HepG2 (cell line): ENCODE measurements at regions not wholly inside any gene's neighbourhood (a gene's known extent, or its start where the extent isn't known, plus 50 kb on each side); places are given as distances from the start of the nearest gene placed in this dataset.

Source experiments
- ATAC-seq: fragments of 200-7000 bp; cut with Tn5 transposase; 3 replicates; pipeline ENCODE4 v1.9.1; 2020; ENCODE audit warnings: mild to moderate bottlenecking, moderate library complexity
- BruUV-seq: library from RNA; stranded (reverse); fragments of 400-500 nt; replicated peaks from 2 replicates; lab custom pipeline; 2021; lab: Mats Ljungman, UMichigan
- CTCF ChIA-PET: fragments of 300-600 bp; formaldehyde crosslinking; extraction: SDS; loops from one replicate; lab custom pipeline; 2021; ENCODE audit warnings: low total read pairs, inconsistent platforms, low intra/inter-chr PET ratio; lab: Yijun Ruan, JAX
- POLR2A ChIA-PET: fragments of 350-600 bp; sonication (Branson Sonifier 250); formaldehyde crosslinking; loops from one replicate; lab custom pipeline; 2020; ENCODE audit warnings: antibody characterized with exemption, inconsistent platforms; lab: Yijun Ruan, JAX
- DNase-seq: peaks from one replicate; pipeline ENCODE4 v3.0.0-alpha.2; 2015; ENCODE audit warnings: low spot score
- FAIRE-seq: peaks from 3 replicates; lab custom pipeline; 2011; peaks lifted over from hg19 to GRCh38; lab: Jason Lieb, UNC
- H2AFZ ChIP-seq: one replicate; pipeline ENCODE4 v1.6.1; 2011; ENCODE audit warnings: low read length, inconsistent platforms
- H3K27ac ChIP-seq: fragments of 300-600 bp; 3 replicates; pipeline ENCODE4 v1.8.0; 2011; ENCODE audit warnings: mixed run types, mild to moderate bottlenecking, mixed read lengths, low read length, inconsistent platforms; ENCODE audit not compliant: insufficient read depth; ENCODE audit errors: extremely low read length
- H3K27me3 ChIP-seq, 2 experiments: fragments of 200-600 bp in 1 of 2; 2 replicates in 1 of 2; 3 replicates in 1 of 2; pipeline versions ENCODE4 v1.6.0 to v1.8.0; 2011; ENCODE audit warnings: low read length in 2 of 2, mild to moderate bottlenecking in 2 of 2, moderate library complexity in 2 of 2, inconsistent platforms in 1 of 2; ENCODE audit not compliant: insufficient read depth in 2 of 2, control insufficient read depth in 1 of 2
- H3K36me3 ChIP-seq, 2 experiments: fragments of 200-600 bp in 1 of 2; replicated peaks in 1 of 2; 2 replicates in 1 of 2; 3 replicates in 1 of 2; pipeline versions ENCODE4 v1.5.1 to v1.8.0; 2011; ENCODE audit warnings: low read length in 2 of 2, inconsistent platforms in 1 of 2; ENCODE audit not compliant: insufficient read depth in 2 of 2, control insufficient read depth in 1 of 2
- H3K4me1 ChIP-seq: 2 replicates; pipeline ENCODE4 v1.5.1; 2012; ENCODE audit warnings: low read length, inconsistent platforms; ENCODE audit not compliant: insufficient read depth
- H3K4me2 ChIP-seq: 2 replicates; pipeline ENCODE4 v1.6.0; 2011; ENCODE audit warnings: low read depth, low read length, inconsistent platforms
- H3K4me3 ChIP-seq, 3 experiments: fragments of 200-600 bp in 1 of 3; sonication (generic), shearing (Covaris generic) in 1 of 3; replicated peaks in 1 of 3; 2 replicates each; pipeline ENCODE4 v1.5.1; 2011 to 2016; ENCODE audit warnings: low read length in 3 of 3, inconsistent platforms in 2 of 3, low read depth in 2 of 3, mild to moderate bottlenecking in 2 of 3, control low read depth in 1 of 3, mixed read lengths in 1 of 3; ENCODE audit not compliant: insufficient read depth in 1 of 3
- H3K79me2 ChIP-seq: one replicate; pipeline ENCODE4 v1.6.1; 2011; ENCODE audit warnings: low read length, inconsistent platforms; ENCODE audit not compliant: insufficient read depth
- H3K9ac ChIP-seq: 2 replicates; pipeline ENCODE4 v1.6.0; 2011; ENCODE audit warnings: mild to moderate bottlenecking, low read depth, low read length, inconsistent platforms; ENCODE audit not compliant: insufficient read depth
- H3K9me3 ChIP-seq: 2 replicates; pipeline ENCODE4 v1.5.1; 2012; ENCODE audit warnings: mild to moderate bottlenecking, low read length
- H4K20me1 ChIP-seq: 2 replicates; pipeline ENCODE4 v1.6.0; 2011; ENCODE audit warnings: inconsistent platforms, mild to moderate bottlenecking, low read length, moderate library complexity; ENCODE audit not compliant: insufficient read depth
- SP140L ChIP-seq: sonication (generic); formaldehyde crosslinking; IDR thresholded peaks from 2 replicates; pipeline ENCODE4 v1.4.0; 2020; ENCODE audit warnings: missing genetic modification reagents, borderline replicate concordance
- ZFP41 ChIP-seq: sonication (generic); formaldehyde crosslinking; IDR thresholded peaks from 2 replicates; pipeline ENCODE4 v1.4.0; 2020; ENCODE audit warnings: mild to moderate bottlenecking, missing genetic modification reagents, borderline replicate concordance
- ZKSCAN1 ChIP-seq: fragments of 150-350 bp; IDR thresholded peaks from 2 replicates; pipeline ENCODE4 v1.6.1; 2014; ENCODE audit warnings: low read length
- ZNF12 ChIP-seq: sonication (generic); formaldehyde crosslinking; IDR thresholded peaks from 2 replicates; pipeline ENCODE4 v1.5.0; 2020; ENCODE audit warnings: missing genetic modification reagents
- ZNF615 ChIP-seq: sonication (generic); formaldehyde crosslinking; IDR thresholded peaks from 2 replicates; pipeline ENCODE4 v1.5.0; 2020; ENCODE audit warnings: mild to moderate bottlenecking, missing genetic modification reagents, borderline replicate concordance
- WGBS: methylation state at CpG from one replicate; pipeline ENCODE4 v1.1.6; 2017; ENCODE audit warnings: low lambda C conversion rate; 5-methylcytosine and 5-hydroxymethylcytosine counted together
- in situ Hi-C: cut with HindIII; loops from 2 replicates; pipeline ENCODE4 v1.10.0; 2017; ENCODE audit warnings: low pct_unique_long_range_greater_than_20kb; ENCODE audit not compliant: extremely low pct_ligation_motif_present
- intact Hi-C: fragments of 100-400 bp; cut with micrococcal nuclease; formaldehyde crosslinking; loops from one replicate; pipeline ENCODE4 v1.10.0; 2022; ENCODE audit not compliant: unreplicated experiment

DNA sequence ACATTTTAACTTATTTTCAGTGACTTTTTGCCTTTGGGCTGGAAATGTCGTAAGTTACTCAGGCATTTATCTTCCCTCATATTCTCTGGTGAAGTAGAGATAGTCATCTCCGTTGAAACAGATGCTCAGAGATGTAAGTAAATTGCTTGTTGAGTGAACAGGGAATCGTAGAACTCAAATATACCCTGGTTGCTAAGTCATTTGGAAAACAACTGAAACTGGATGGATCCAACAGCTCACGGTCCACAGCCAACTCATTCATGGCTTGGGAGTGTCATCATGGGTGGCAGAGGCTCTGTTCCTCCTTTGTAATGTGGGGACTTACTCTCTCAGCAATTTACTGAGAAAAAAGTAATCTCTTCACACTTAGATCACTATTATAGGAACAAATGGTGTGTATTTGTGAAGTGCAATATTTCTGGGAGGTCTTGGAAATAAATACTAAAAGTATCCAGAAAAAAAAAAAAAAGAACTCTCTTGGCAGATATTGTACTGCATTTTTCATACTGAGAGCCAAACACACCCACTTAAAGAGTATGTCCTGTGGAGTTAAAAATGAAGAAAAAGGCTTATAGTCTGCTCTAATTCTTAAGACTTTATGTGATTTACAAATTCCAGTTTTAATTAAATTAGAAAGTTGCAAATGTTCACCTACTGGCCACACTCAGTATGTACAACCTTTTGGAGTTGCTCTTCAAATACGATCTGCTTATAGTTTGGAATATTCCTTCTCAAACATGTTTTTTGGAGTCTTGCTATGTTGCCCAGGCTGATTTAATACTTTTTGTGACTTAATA, 107.4 kb downstream of the LEPR start:
- DNase-seq = no peak
- intact Hi-C loops (no loop called here), in situ Hi-C loops (no loop called here)
- no peak for TF ChIP-seq ZFP41 (CRISPR knock-in tag)
- no peak for TF ChIP-seq ZNF615 (CRISPR knock-in tag)
- Histone ChIP-seq H3K9ac (no peak overlapping the region), H3K79me2 (no peaks in the 10 kb centered on the region), H3K27ac (no peak overlapping the region), H3K36me3 (no peaks in the 10 kb centered on the region), H3K9me3 (no peaks in the 10 kb centered on the region), H4K20me1 (no peaks in the 10 kb centered on the region), H2AFZ (no peak overlapping the region), H3K4me2 (no peak overlapping the region), H3K4me3 (no peak overlapping the region), H3K27me3 (peaks cover 3 to 39% of the 10 kb centered on the region in 2 experiments), H3K4me1 (0 out of 2 replicates have a peak, but pooled peaks cover 4% of the 10 kb centered on the region)
- POLR2A ChIA-PET = no interaction called here
- no peak for ATAC-seq
- CTCF ChIA-PET = no interaction called here
- 50% methylated on average over 5 of the region's 5 CpGs for WGBS
- no TSS peak for BruUV-seq
- no peak for FAIRE-seq

- no TSS peak for BruUV-seq
- H2AFZ ChIP-seq = no peak overlapping the region
- no peaks in the 10 kb centered on the region for H3K36me3 ChIP-seq
- 0 out of 2 replicates have a peak, but pooled peaks have one; percentile 24 for TF ChIP-seq ZNF12
- TF ChIP-seq ZKSCAN1 = no peak
- TF ChIP-seq SP140L = no peak
- no peak overlapping the region for H3K4me2 ChIP-seq
- H3K9me3 ChIP-seq = no peaks in the 10 kb centered on the region
- WGBS = 44% methylated on average over 4 of the region's 4 CpGs
- POLR2A ChIA-PET = no interaction called here
- no peak overlapping the region for H3K27ac ChIP-seq
- CTCF ChIA-PET = no interaction called here
- H3K79me2 ChIP-seq = no peaks in the 10 kb centered on the region
- intact Hi-C loops (no loop called here), in situ Hi-C loops (no loop called here)
- DNase-seq (no peak), FAIRE-seq (no peak), ATAC-seq (no peak)
- no peaks in the 10 kb centered on the region for H4K20me1 ChIP-seq
- peaks cover 0 to 13% of the 10 kb centered on the region in 2 experiments; a peak in 2 of 5 replicates for H3K27me3 ChIP-seq
- H3K4me1 ChIP-seq = no peaks in the 10 kb centered on the region
- H3K9ac ChIP-seq = no peak overlapping the region
- H3K4me3 ChIP-seq = no peak overlapping the region
Observed at GRCh38 chr1:65531972-65532570, 111.6 kb downstream of the LEPR start.
